HG02798 (cell line): ENCODE measurements at regions not wholly inside any gene's neighbourhood (a gene's known extent, or its start where the extent isn't known, plus 50 kb on each side); places are given as distances from the start of the nearest gene placed in this dataset.
A peak's percentile ranks its signal among the peaks of the same experiment; 100 is the strongest.

Experiments used
- ATAC-seq: cut with Tn5 transposase; IDR thresholded peaks from one replicate; pipeline ENCODE4 v1.9.1; 2021; ENCODE audit warnings: mild to moderate bottlenecking; ENCODE audit not compliant: unreplicated experiment, poor library complexity

- ATAC-seq = no peak
Measured at GRCh38 chr14:46788994-46789393, 137.4 kb upstream of the RPL10L start.

GRCh38 chr14:46782281-46782680, 130.7 kb upstream of the RPL10L start:
- ATAC-seq = no peak

GRCh38 chr14:46769292-46769691, 117.7 kb upstream of the RPL10L start:
- peak; percentile 96 for ATAC-seq

- no peak for ATAC-seq
Measured at GRCh38 chr14:46747001-46747652, 95.5 kb upstream of the RPL10L start.

GRCh38 chr14:46734286-46734685, 82.7 kb upstream of the RPL10L start:
- no peak for ATAC-seq

- no peak for ATAC-seq
Measured at GRCh38 chr14:46717211-46717610, 65.6 kb upstream of the RPL10L start.
